T-cell (primary cell): ENCODE measurements at regions not wholly inside any gene's neighbourhood (a gene's known extent, or its start where the extent isn't known, plus 50 kb on each side); places are given as distances from the start of the nearest gene placed in this dataset.

Experiments used
- ATAC-seq, 4 experiments: fragments of 200-7000 bp in 3 of 4; fragments of 150-1000 bp in 1 of 4; cut with Tn5 transposase; replicated peaks in 1 of 4; 1 replicate in 3 of 4; 2 replicates in 1 of 4; pipeline ENCODE4 v1.10.0; 2021; ENCODE audit warnings: moderate library complexity in 3 of 4, mild to moderate bottlenecking in 2 of 4, moderate number of reproducible peaks in 1 of 4
- CTCF ChIA-PET, 2 donors: fragments of 300-600 bp; sonication (Branson Sonifier 250); formaldehyde crosslinking; loops; one replicate each; lab custom pipeline; 2022; ENCODE audit warnings: antibody characterized with exemption in 2 of 2; lab: Charles Lee
- POLR2A ChIA-PET, 2 donors: fragments of 300-600 bp; sonication (Branson Sonifier 250); formaldehyde crosslinking; loops; one replicate each; lab custom pipeline; 2022; ENCODE audit warnings: antibody characterized with exemption in 2 of 2; lab: Charles Lee
- DNase-seq, 35 experiments: peaks; one replicate each; pipeline versions ENCODE4 v3.0.0 to v3.0.0-alpha.2; 2013 to 2023
- H3K27ac ChIP-seq: one replicate; pipeline ENCODE4 v1.5.1; 2013; ENCODE audit warnings: low read length
- H3K27me3 ChIP-seq, 2 experiments: replicated peaks in 1 of 2; 1 replicate in 1 of 2; 2 replicates in 1 of 2; pipeline versions ENCODE4 v1.6.1 to v1.7.0; 2013; ENCODE audit warnings: low read length in 1 of 2, mixed read lengths in 1 of 2; ENCODE audit not compliant: control insufficient read depth in 2 of 2, insufficient read depth in 2 of 2; ENCODE audit errors: extremely low read depth in 1 of 2
- H3K36me3 ChIP-seq, 2 donors: 1 replicate in 1 of 2; 2 replicates in 1 of 2; pipeline versions ENCODE4 v1.6.1 to v1.7.0; 2013; ENCODE audit warnings: low read length in 1 of 2; ENCODE audit not compliant: control insufficient read depth in 2 of 2, insufficient read depth in 1 of 2; ENCODE audit errors: extremely low read depth in 1 of 2
- H3K4me1 ChIP-seq, 2 experiments: 1 replicate in 1 of 2; 2 replicates in 1 of 2; pipeline versions ENCODE4 v1.6.1 to v1.7.0; 2013; ENCODE audit warnings: low read length in 2 of 2, mixed read lengths in 1 of 2; ENCODE audit not compliant: insufficient read depth in 2 of 2, control insufficient read depth in 1 of 2; ENCODE audit errors: extremely low read depth in 1 of 2
- H3K4me3 ChIP-seq, 2 donors: 1 replicate in 1 of 2; 2 replicates in 1 of 2; pipeline versions ENCODE4 v1.5.1 to v1.7.0; 2013; ENCODE audit warnings: mild to moderate bottlenecking in 2 of 2, low read length in 1 of 2, moderate library complexity in 1 of 2; ENCODE audit not compliant: control insufficient read depth in 1 of 2; ENCODE audit errors: extremely low read depth in 1 of 2
- H3K9me3 ChIP-seq: 2 replicates; pipeline ENCODE4 v1.7.0; 2013
- H3K27ac Mint-ChIP-seq, 2 donors: one replicate each; pipeline ENCODE4 v1.8.0; 2020 to 2021; ENCODE audit warnings: mild to moderate bottlenecking in 2 of 2, mixed read lengths in 2 of 2
- H3K27me3 Mint-ChIP-seq, 2 donors: one replicate each; pipeline ENCODE4 v1.8.0; 2021 to 2022; ENCODE audit warnings: mixed read lengths in 2 of 2
- H3K36me3 Mint-ChIP-seq: one replicate; pipeline ENCODE4 v1.8.0; 2021; ENCODE audit warnings: mixed read lengths
- H3K4me1 Mint-ChIP-seq, 3 donors: one replicate each; pipeline ENCODE4 v1.8.0; 2020 to 2022; ENCODE audit warnings: mixed read lengths in 3 of 3, mild to moderate bottlenecking in 1 of 3
- H3K4me3 Mint-ChIP-seq, 3 donors: one replicate each; pipeline ENCODE4 v1.8.0; 2020 to 2022; ENCODE audit warnings: mild to moderate bottlenecking in 3 of 3, mixed read lengths in 3 of 3, moderate library complexity in 3 of 3
- H3K9me3 Mint-ChIP-seq, 3 donors: one replicate each; pipeline ENCODE4 v1.8.0; 2020 to 2022; ENCODE audit warnings: mixed read lengths in 3 of 3
- WGBS: methylation state at CpG from one replicate; pipeline ENCODE4 v1.1.5; 2013; ENCODE audit warnings: missing lambda C conversion rate; ENCODE audit not compliant: insufficient coverage; 5-methylcytosine and 5-hydroxymethylcytosine counted together

DNA sequence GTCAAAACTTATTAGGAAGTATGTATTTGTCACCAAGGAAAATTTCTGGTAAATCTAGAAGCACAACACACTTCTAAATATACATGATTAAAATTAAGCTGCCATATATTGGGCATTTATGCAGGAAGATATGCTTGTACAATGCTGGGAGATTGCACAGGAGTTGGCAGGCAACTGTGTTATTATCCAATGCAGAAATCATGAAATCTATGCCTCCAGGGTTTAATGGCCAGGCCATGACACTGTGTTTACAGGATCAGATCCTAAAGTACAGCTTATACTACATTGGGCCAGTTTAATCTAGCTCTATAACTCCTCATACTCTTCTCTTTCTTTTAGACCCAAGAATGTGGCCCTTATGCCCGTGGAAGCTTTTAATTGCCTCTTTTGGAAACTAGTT, 391.4 kb upstream of the DPH6 start:
- no peak overlapping the region for H3K27ac Mint-ChIP-seq
- no peak for ATAC-seq

GRCh38 chr15:35944945-35945585, 399.1 kb upstream of the DPH6 start:
- no peak overlapping the region for H3K27ac Mint-ChIP-seq
- no peak overlapping the region for H3K4me3 Mint-ChIP-seq
- H3K9me3 Mint-ChIP-seq: peaks cover 0 to 12% (median 9%) of the 10 kb centered on the region in 3 donors
- ChIA-PET POLR2A (interaction anchor here in 1 of 2 donors (0.6 kb wide), 1 partner anchor 1602 kb away, joined by 3 read pairs; no protein-coding TSS in a partner anchor), CTCF (interaction anchor here in 1 of 2 donors (0.8 kb wide), 1 partner anchor 9 kb away, joined by 4 read pairs; no protein-coding TSS in a partner anchor)
- ATAC-seq (no peak), DNase-seq (no peak)
- H3K4me1 Mint-ChIP-seq: no peaks in the 10 kb centered on the region
- 46% methylated on average over 3 of the region's 8 CpGs for WGBS
- no peaks in the 10 kb centered on the region for H3K36me3 Mint-ChIP-seq
- Histone ChIP-seq H3K4me1 (no peaks in the 10 kb centered on the region), H3K36me3 (no peaks in the 10 kb centered on the region), H3K27ac (no peak overlapping the region), H3K9me3 (peaks cover 2% of the 10 kb centered on the region), H3K27me3 (no peaks in the 10 kb centered on the region), H3K4me3 (no peak overlapping the region)
- H3K27me3 Mint-ChIP-seq: no peaks in the 10 kb centered on the region

More for the DNA sequence above, 391.4 kb upstream of the DPH6 start:
- 88% methylated on average over 1 of the region's 1 CpG for WGBS
- POLR2A ChIA-PET: no interaction called here
- peaks cover 2 to 3% (median 2%) of the 10 kb centered on the region in 3 donors for H3K9me3 Mint-ChIP-seq
- H3K4me3 Mint-ChIP-seq: no peak overlapping the region
- no peaks in the 10 kb centered on the region for H3K27me3 Mint-ChIP-seq
- Histone ChIP-seq H3K27ac (no peak overlapping the region), H3K4me1 (no peaks in the 10 kb centered on the region), H3K4me3 (no peak overlapping the region), H3K36me3 (no peaks in the 10 kb centered on the region), H3K9me3 (no peaks in the 10 kb centered on the region), H3K27me3 (no peaks in the 10 kb centered on the region)
- no peaks in the 10 kb centered on the region for H3K4me1 Mint-ChIP-seq
- CTCF ChIA-PET: no interaction called here
- no peaks in the 10 kb centered on the region for H3K36me3 Mint-ChIP-seq
- no peak for DNase-seq

GRCh38 chr15:35953424-35953823, 407.5 kb upstream of the DPH6 start:
- CTCF ChIA-PET: interaction anchor here in 1 of 2 donors (0.6 kb wide), 1 partner anchor 9 kb away, joined by 4 read pairs; no protein-coding TSS in a partner anchor
- no peaks in the 10 kb centered on the region for H3K36me3 Mint-ChIP-seq
- H3K4me1 Mint-ChIP-seq: no peaks in the 10 kb centered on the region
- no peaks in the 10 kb centered on the region for H3K27me3 Mint-ChIP-seq
- WGBS: 70% methylated on average over 3 of the region's 3 CpGs
- Histone ChIP-seq H3K36me3 (no peaks in the 10 kb centered on the region), H3K27me3 (no peaks in the 10 kb centered on the region), H3K4me1 (no peaks in the 10 kb centered on the region), H3K4me3 (no peak overlapping the region), H3K9me3 (no peaks in the 10 kb centered on the region), H3K27ac (no peak overlapping the region)
- POLR2A ChIA-PET: no interaction called here
- DNase-seq (no peak), ATAC-seq (no peak)
- H3K27ac Mint-ChIP-seq: no peak overlapping the region
- no peak overlapping the region for H3K4me3 Mint-ChIP-seq
- H3K9me3 Mint-ChIP-seq: no peaks in the 10 kb centered on the region

- Mint-ChIP-seq H3K4me3 (no peak overlapping the region), H3K27me3 (no peaks in the 10 kb centered on the region), H3K9me3 (no peaks in the 10 kb centered on the region), H3K27ac (no peak overlapping the region), H3K4me1 (no peaks in the 10 kb centered on the region), H3K36me3 (no peaks in the 10 kb centered on the region)
- Histone ChIP-seq H3K27me3 (no peaks in the 10 kb centered on the region), H3K4me1 (no peaks in the 10 kb centered on the region), H3K27ac (no peak overlapping the region), H3K4me3 (no peak overlapping the region), H3K36me3 (no peaks in the 10 kb centered on the region), H3K9me3 (no peaks in the 10 kb centered on the region)
- 56% methylated on average over 1 of the region's 3 CpGs for WGBS
- DNase-seq (no peak), ATAC-seq (no peak)
- ChIA-PET POLR2A (interaction anchor here in 1 of 2 donors (0.6 kb wide), 1 partner anchor 38 kb away, joined by 6 read pairs; no protein-coding TSS in a partner anchor), CTCF (no interaction called here)
Measured at GRCh38 chr15:35956056-35956455, 410.1 kb upstream of the DPH6 start.

DNA sequence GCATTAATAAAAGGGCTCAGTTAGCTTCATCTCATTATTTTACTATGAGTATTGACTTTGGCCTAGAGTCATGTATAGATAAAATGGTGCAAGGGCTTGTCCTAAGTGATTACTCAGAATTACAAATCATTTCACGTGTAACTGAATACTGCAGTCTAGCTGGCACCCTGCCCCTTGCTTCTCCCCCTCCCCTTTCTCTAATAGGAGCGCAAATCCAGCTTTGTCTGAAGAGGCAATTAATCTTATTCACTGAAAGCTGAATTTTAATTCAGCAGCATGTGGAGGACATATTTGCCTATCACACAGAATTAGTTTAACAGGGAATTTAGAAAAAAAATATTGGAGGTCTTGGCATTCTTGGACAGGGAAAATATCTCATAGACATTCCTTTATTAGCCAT, 412.1 kb upstream of the DPH6 start:
- ChIA-PET CTCF (no interaction called here), POLR2A (no interaction called here)
- Mint-ChIP-seq H3K4me1 (no peaks in the 10 kb centered on the region), H3K27ac (no peak overlapping the region), H3K4me3 (no peak overlapping the region), H3K9me3 (peaks cover 0 to 3% (median 0%) of the 10 kb centered on the region in 3 donors), H3K27me3 (no peaks in the 10 kb centered on the region), H3K36me3 (no peaks in the 10 kb centered on the region)
- ATAC-seq (no peak), DNase-seq (no peak)
- H3K36me3 ChIP-seq: no peaks in the 10 kb centered on the region
- no peaks in the 10 kb centered on the region for H3K4me1 ChIP-seq
- no CpG with 5 or more reads among the region's 2 CpGs for WGBS
- no peak overlapping the region for H3K4me3 ChIP-seq
- H3K27me3 ChIP-seq: no peaks in the 10 kb centered on the region
- H3K9me3 ChIP-seq: no peaks in the 10 kb centered on the region
- no peak overlapping the region for H3K27ac ChIP-seq

DNA sequence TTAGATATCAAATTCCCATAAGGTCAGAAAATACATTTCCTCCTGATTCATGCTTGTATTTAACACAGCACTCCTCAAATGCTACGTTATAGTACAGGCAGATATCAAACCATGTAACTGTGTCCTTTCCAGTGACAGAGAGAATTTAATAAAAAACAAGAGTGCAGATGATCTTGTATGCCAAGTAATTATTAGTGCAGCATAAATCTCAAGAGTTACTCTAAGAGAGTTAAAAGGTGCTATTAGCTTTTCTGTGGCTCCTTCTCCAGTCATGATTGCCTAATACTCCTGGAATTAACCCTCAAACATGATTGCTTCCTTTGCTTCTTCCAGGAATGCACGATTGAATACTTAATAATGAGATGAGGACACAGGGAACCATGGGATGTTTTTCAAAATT, 413.0 kb upstream of the DPH6 start:
- DNase-seq (no peak), ATAC-seq (no peak)
- Histone ChIP-seq H3K36me3 (no peaks in the 10 kb centered on the region), H3K27me3 (no peaks in the 10 kb centered on the region), H3K4me1 (no peaks in the 10 kb centered on the region), H3K4me3 (no peak overlapping the region), H3K9me3 (no peaks in the 10 kb centered on the region), H3K27ac (no peak overlapping the region)
- Mint-ChIP-seq H3K36me3 (no peaks in the 10 kb centered on the region), H3K4me3 (no peak overlapping the region), H3K4me1 (no peaks in the 10 kb centered on the region), H3K27me3 (no peaks in the 10 kb centered on the region), H3K27ac (no peak overlapping the region), H3K9me3 (peaks cover 0 to 4% (median 0%) of the 10 kb centered on the region in 3 donors)
- ChIA-PET POLR2A (no interaction called here), CTCF (no interaction called here)
- WGBS: no CpG with 5 or more reads among the region's 2 CpGs
